ENCODE measurements at regions not wholly inside any gene's neighbourhood (a gene's known extent, or its start where the extent isn't known, plus 50 kb on each side); places are given as distances from the start of the nearest gene placed in this dataset.

GRCh38 chr4:45188501-45188900 lies 462.1 kb upstream of the GNPDA2 start:
- Histone ChIP-seq H3K4me1 (no peaks in the 10 kb centered on the region), H3K27me3 (ENCODE audit: low read depth) (no peaks in the 10 kb centered on the region), H3K9me3 (replicated peaks) (no peaks in the 10 kb centered on the region), H3K4me3 (no peak overlapping the region), H3K27ac (replicated peaks) (no peak overlapping the region), H3K36me3 (no peaks in the 10 kb centered on the region)
- DNase-seq = no peak
- TF ChIP-seq CTCF (IDR thresholded peaks at IDR 0.05; ENCODE audit: borderline replicate concordance) = no peak
- intact Hi-C loops (cut with micrococcal nuclease) = no loop called here

DNA sequence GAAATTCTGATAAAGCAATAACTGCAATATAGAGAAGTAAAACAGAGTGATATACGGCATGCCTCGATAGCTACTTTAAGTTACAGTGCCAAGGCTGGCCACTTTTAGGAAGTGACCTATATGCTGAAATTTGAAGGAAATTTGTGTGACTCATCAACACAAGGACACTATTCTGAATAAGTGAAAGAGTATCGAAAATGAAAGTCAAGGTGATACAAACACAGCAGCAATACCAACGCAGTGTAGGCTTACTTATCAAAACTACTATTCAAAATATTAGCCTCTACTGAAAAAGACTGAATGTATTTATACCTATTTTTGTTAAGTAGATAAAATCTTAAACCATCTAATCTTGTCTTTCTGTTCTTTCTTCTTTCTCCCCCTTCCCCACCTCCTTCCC lies 459.9 kb upstream of the GNPDA2 start:
- intact Hi-C loops (cut with micrococcal nuclease) = no loop called here
- no peaks in the 10 kb centered on the region for H3K36me3 ChIP-seq
- no peak for TF ChIP-seq CTCF (IDR thresholded peaks at IDR 0.05; ENCODE audit: borderline replicate concordance)
- no peak for DNase-seq
- no peaks in the 10 kb centered on the region for H3K27me3 ChIP-seq (ENCODE audit: low read depth)
- H3K27ac ChIP-seq (replicated peaks) = no peak overlapping the region
- H3K9me3 ChIP-seq (replicated peaks) = no peaks in the 10 kb centered on the region
- H3K4me1 ChIP-seq = no peaks in the 10 kb centered on the region
- no peak overlapping the region for H3K4me3 ChIP-seq

DNA sequence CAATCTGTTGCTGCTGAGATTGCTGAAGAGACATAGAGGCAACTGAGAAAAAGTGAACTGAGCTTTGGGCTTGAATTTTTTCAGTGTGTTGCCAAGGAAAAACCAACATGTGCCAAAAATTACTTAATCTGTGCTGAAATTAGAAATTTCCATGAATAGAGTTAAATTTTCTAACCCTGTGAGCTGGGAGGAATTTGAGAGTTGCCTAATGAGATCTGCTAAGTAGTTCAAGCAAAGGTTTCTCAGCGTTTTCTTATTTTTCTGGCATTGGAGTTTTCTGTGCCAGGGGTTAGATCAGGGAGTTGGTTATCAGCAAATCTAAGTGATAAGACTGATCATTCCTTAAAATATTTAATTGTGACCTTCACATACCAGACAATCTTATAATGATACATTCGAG lies 457.5 kb upstream of the GNPDA2 start:
- Histone ChIP-seq H3K4me3 (no peak overlapping the region), H3K27me3 (ENCODE audit: low read depth) (no peaks in the 10 kb centered on the region), H3K36me3 (no peaks in the 10 kb centered on the region), H3K4me1 (no peaks in the 10 kb centered on the region), H3K9me3 (replicated peaks) (no peaks in the 10 kb centered on the region), H3K27ac (replicated peaks) (no peak overlapping the region)
- DNase-seq = no peak
- intact Hi-C loops (cut with micrococcal nuclease) = no loop called here
- no peak for TF ChIP-seq CTCF (IDR thresholded peaks at IDR 0.05; ENCODE audit: borderline replicate concordance)

DNA sequence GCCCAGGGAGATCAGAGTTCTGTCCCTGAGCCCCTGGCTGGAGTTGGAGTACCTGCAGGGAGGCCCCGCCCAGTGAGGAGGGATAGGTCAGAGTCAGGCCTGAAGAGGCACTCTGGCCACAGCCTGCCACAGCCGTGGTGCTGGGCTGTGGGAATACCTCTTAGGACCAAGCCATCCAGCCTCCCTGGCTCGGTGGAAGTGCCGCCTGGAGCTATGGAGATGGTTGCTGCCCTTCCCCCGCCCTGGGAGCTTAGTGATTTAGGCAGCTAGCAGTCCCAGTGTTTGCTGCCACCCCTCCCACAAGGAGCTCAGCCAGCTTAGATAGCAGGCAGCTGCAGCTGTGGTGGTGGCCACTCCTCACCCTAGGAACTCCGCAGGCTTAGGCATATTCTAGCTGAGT lies 446.3 kb upstream of the GNPDA2 start:
- no peaks in the 10 kb centered on the region for H3K27me3 ChIP-seq (ENCODE audit: low read depth)
- peaks cover 14% of the 10 kb centered on the region for H3K9me3 ChIP-seq (replicated peaks)
- H3K27ac ChIP-seq (replicated peaks) = no peak overlapping the region
- no peaks in the 10 kb centered on the region for H3K36me3 ChIP-seq
- TF ChIP-seq CTCF (IDR thresholded peaks at IDR 0.05; ENCODE audit: borderline replicate concordance) = no peak
- no peak overlapping the region for H3K4me3 ChIP-seq
- H3K4me1 ChIP-seq = no peaks in the 10 kb centered on the region
- intact Hi-C loops (cut with micrococcal nuclease) = no loop called here
- DNase-seq = no peak

DNA sequence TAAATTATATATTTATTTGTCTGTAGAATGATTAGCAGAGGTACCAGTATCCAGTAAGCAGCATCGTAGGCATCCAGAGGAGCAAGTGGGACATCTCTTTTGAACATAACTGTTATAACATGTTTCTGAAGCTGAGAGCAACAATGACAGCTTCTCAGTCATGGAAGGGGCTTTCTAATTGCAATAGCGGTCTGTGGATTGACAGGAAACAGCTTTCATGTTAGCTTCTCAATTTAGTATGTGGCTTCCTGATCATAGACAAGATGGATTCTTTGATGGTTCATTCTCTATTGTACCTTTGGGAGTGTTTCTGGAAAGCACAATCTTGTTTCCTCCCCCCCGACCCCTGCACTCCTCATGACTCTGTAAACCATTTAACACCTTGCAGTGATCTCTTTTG lies 434.6 kb upstream of the GNPDA2 start:
- DNase-seq = no peak
- no peaks in the 10 kb centered on the region for H3K27me3 ChIP-seq (ENCODE audit: low read depth)
- no peaks in the 10 kb centered on the region for H3K9me3 ChIP-seq (replicated peaks)
- H3K27ac ChIP-seq (replicated peaks) = no peak overlapping the region
- intact Hi-C loops (cut with micrococcal nuclease) = no loop called here
- H3K4me3 ChIP-seq = no peak overlapping the region
- no peaks in the 10 kb centered on the region for H3K36me3 ChIP-seq
- no peak for TF ChIP-seq CTCF (IDR thresholded peaks at IDR 0.05; ENCODE audit: borderline replicate concordance)
- H3K4me1 ChIP-seq = no peaks in the 10 kb centered on the region
